Liver (tissue), 7 donors: ENCODE measurements at regions not wholly inside any gene's neighbourhood (a gene's known extent, or its start where the extent isn't known, plus 50 kb on each side); places are given as distances from the start of the nearest gene placed in this dataset.

ENCODE experiments used
- DNase-seq: peaks from one replicate; pipeline ENCODE4 v3.0.0-alpha.2; 2017; ENCODE audit warnings: low spot score
- H3K27ac ChIP-seq, 2 donors: one replicate each; pipeline ENCODE4 v1.7.0; 2013; ENCODE audit warnings: inconsistent platforms in 2 of 2, low read length in 2 of 2, control low read depth in 1 of 2, low read depth in 1 of 2, mild to moderate bottlenecking in 1 of 2
- H3K27me3 ChIP-seq, 4 donors: one replicate each; pipeline versions ENCODE4 v1.6.1 to v1.7.0; 2013; ENCODE audit warnings: low read length in 3 of 4, inconsistent platforms in 1 of 4, mild to moderate bottlenecking in 1 of 4, moderate library complexity in 1 of 4; ENCODE audit not compliant: control insufficient read depth in 4 of 4, insufficient read depth in 4 of 4
- H3K36me3 ChIP-seq, 4 donors: one replicate each; pipeline versions ENCODE4 v1.6.1 to v1.7.0; 2013; ENCODE audit warnings: low read length in 3 of 4, mild to moderate bottlenecking in 3 of 4, low read depth in 1 of 4, moderate library complexity in 1 of 4; ENCODE audit not compliant: control insufficient read depth in 4 of 4, insufficient read depth in 3 of 4
- H3K4me1 ChIP-seq, 4 donors: one replicate each; pipeline versions ENCODE4 v1.6.1 to v1.7.0; 2013; ENCODE audit warnings: low read length in 3 of 4, mild to moderate bottlenecking in 3 of 4, moderate library complexity in 1 of 4; ENCODE audit not compliant: control insufficient read depth in 4 of 4, insufficient read depth in 4 of 4
- H3K4me3 ChIP-seq, 3 donors: one replicate each; pipeline versions ENCODE4 v1.6.1 to v1.7.0; 2013; ENCODE audit warnings: low read length in 3 of 3, control low read depth in 1 of 3, low read depth in 1 of 3, mild to moderate bottlenecking in 1 of 3
- H3K9ac ChIP-seq, 2 donors: one replicate each; pipeline ENCODE4 v1.7.0; 2013; ENCODE audit warnings: low read length in 2 of 2, mild to moderate bottlenecking in 2 of 2, moderate library complexity in 2 of 2, control low read depth in 1 of 2, low read depth in 1 of 2
- H3K9me3 ChIP-seq, 4 donors: one replicate each; pipeline versions ENCODE4 v1.6.1 to v1.7.0; 2013; ENCODE audit warnings: low read length in 3 of 4; ENCODE audit not compliant: control insufficient read depth in 4 of 4
- EGR1 ChIP-seq, 2 donors: IDR thresholded peaks; 2 replicates each; pipeline ENCODE4 v1.6.1; 2016 to 2018; ENCODE audit warnings: antibody characterized with exemption in 2 of 2, low read depth in 2 of 2
- FOXA1 ChIP-seq: IDR thresholded peaks from 2 replicates; pipeline ENCODE4 v1.6.1; 2016; ENCODE audit warnings: antibody characterized with exemption
- FOXA2 ChIP-seq: IDR thresholded peaks from 2 replicates; pipeline ENCODE4 v1.6.1; 2016; ENCODE audit warnings: antibody characterized with exemption
- GABPA ChIP-seq, 2 donors: IDR thresholded peaks in 1 of 2; conservative IDR thresholded peaks in 1 of 2; 2 replicates each; pipeline ENCODE4 v1.6.1; 2016; ENCODE audit warnings: antibody characterized with exemption in 2 of 2, mild to moderate bottlenecking in 1 of 2, moderate library complexity in 1 of 2
- HNF4A ChIP-seq, 2 donors: conservative IDR thresholded peaks; 2 replicates each; pipeline ENCODE4 v1.6.1; 2016; ENCODE audit warnings: antibody characterized with exemption in 2 of 2, mild to moderate bottlenecking in 2 of 2
- HNF4G ChIP-seq: IDR thresholded peaks from 2 replicates; pipeline ENCODE4 v1.6.1; 2016; ENCODE audit warnings: antibody characterized with exemption
- JUND ChIP-seq, 2 donors: IDR thresholded peaks; 2 replicates each; pipeline ENCODE4 v1.6.1; 2016; ENCODE audit warnings: antibody characterized with exemption in 2 of 2
- NR2F2 ChIP-seq: IDR thresholded peaks from 2 replicates; pipeline ENCODE4 v1.6.1; 2016; ENCODE audit warnings: antibody characterized with exemption
- RAD21 ChIP-seq, 2 donors: IDR thresholded peaks; 2 replicates each; pipeline ENCODE4 v1.6.1; 2016; ENCODE audit warnings: antibody characterized with exemption in 2 of 2, mild to moderate bottlenecking in 2 of 2
- RXRA ChIP-seq, 2 donors: IDR thresholded peaks; 2 replicates each; pipeline ENCODE4 v1.6.1; 2017 to 2018; ENCODE audit warnings: antibody characterized with exemption in 2 of 2, mild to moderate bottlenecking in 1 of 2
- SP1 ChIP-seq: IDR thresholded peaks from 2 replicates; pipeline ENCODE4 v1.6.1; 2018; ENCODE audit warnings: antibody characterized with exemption, mild to moderate bottlenecking
- TAF1 ChIP-seq: conservative IDR thresholded peaks from 2 replicates; pipeline ENCODE4 v1.6.1; 2016; ENCODE audit warnings: antibody characterized with exemption, mild to moderate bottlenecking
- YY1 ChIP-seq: IDR thresholded peaks from 2 replicates; pipeline ENCODE4 v1.6.1; 2016; ENCODE audit warnings: antibody characterized with exemption, mild to moderate bottlenecking
- WGBS: extraction: QIAGEN DNeasy Blood & Tissue Kit; methylation state at CpG from one replicate; pipeline ENCODE4 v1.1.7; 2013; 5-methylcytosine and 5-hydroxymethylcytosine counted together
- TF ChIP-seq, protein P1 (sequence below): IDR thresholded peaks from 2 replicates; pipeline ENCODE4 v1.6.1; 2016; ENCODE audit warnings: antibody characterized with exemption
- TF ChIP-seq, protein P2 (sequence below): IDR thresholded peaks from 2 replicates; pipeline ENCODE4 v1.6.1; 2016; ENCODE audit warnings: antibody characterized with exemption
- TF ChIP-seq, protein P3 (sequence below): IDR thresholded peaks from 2 replicates; pipeline ENCODE4 v1.6.1; 2016; ENCODE audit warnings: antibody characterized with exemption
- TF ChIP-seq, protein P4 (sequence below): IDR thresholded peaks from 2 replicates; pipeline ENCODE4 v1.6.1; 2016; ENCODE audit warnings: antibody characterized with exemption, mild to moderate bottlenecking
- donor health status: healthy.
- donor health status: healthy.
- donor health status: healthy.
- donor health status: healthy.

GRCh38 chr9:2493529-2493928, 128.1 kb upstream of the VLDLR start:
- Histone ChIP-seq H3K27ac (no peak overlapping the region), H3K27me3 (no peaks in the 10 kb centered on the region), H3K9ac (no peak overlapping the region), H3K9me3 (no peaks in the 10 kb centered on the region), H3K4me3 (no peak overlapping the region), H3K4me1 (no peaks in the 10 kb centered on the region), H3K36me3 (no peaks in the 10 kb centered on the region)
- DNase-seq, result no peak
- TF ChIP-seq FOXA1 (no peak), SP1 (no peak), FOXA2 (no peak), JUND (IDR thresholded peaks at IDR 0.05) (no peak), HNF4G (no peak), TAF1 (no peak), RXRA (IDR thresholded peaks at IDR 0.05) (no peak), EGR1 (IDR thresholded peaks at IDR 0.05; ENCODE audit: low read depth in 2 of 2) (no peak), NR2F2 (no peak), YY1 (no peak), HNF4A (conservative IDR thresholded peaks at IDR 0.05) (no peak), RAD21 (IDR thresholded peaks at IDR 0.05) (no peak), GABPA (IDR thresholded peaks at IDR 0.05 in 1 of 2, conservative IDR thresholded peaks at IDR 0.05 in 1 of 2) (no peak)
- TF ChIP-seq, protein P1, sequence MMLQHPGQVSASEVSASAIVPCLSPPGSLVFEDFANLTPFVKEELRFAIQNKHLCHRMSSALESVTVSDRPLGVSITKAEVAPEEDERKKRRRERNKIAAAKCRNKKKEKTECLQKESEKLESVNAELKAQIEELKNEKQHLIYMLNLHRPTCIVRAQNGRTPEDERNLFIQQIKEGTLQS, result no peak
- TF ChIP-seq, protein P2, sequence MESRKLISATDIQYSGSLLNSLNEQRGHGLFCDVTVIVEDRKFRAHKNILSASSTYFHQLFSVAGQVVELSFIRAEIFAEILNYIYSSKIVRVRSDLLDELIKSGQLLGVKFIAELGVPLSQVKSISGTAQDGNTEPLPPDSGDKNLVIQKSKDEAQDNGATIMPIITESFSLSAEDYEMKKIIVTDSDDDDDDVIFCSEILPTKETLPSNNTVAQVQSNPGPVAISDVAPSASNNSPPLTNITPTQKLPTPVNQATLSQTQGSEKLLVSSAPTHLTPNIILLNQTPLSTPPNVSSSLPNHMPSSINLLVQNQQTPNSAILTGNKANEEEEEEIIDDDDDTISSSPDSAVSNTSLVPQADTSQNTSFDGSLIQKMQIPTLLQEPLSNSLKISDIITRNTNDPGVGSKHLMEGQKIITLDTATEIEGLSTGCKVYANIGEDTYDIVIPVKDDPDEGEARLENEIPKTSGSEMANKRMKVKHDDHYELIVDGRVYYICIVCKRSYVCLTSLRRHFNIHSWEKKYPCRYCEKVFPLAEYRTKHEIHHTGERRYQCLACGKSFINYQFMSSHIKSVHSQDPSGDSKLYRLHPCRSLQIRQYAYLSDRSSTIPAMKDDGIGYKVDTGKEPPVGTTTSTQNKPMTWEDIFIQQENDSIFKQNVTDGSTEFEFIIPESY, result no peak
- TF ChIP-seq, protein P3, sequence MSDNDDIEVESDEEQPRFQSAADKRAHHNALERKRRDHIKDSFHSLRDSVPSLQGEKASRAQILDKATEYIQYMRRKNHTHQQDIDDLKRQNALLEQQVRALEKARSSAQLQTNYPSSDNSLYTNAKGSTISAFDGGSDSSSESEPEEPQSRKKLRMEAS, result no peak
- TF ChIP-seq, protein P4, sequence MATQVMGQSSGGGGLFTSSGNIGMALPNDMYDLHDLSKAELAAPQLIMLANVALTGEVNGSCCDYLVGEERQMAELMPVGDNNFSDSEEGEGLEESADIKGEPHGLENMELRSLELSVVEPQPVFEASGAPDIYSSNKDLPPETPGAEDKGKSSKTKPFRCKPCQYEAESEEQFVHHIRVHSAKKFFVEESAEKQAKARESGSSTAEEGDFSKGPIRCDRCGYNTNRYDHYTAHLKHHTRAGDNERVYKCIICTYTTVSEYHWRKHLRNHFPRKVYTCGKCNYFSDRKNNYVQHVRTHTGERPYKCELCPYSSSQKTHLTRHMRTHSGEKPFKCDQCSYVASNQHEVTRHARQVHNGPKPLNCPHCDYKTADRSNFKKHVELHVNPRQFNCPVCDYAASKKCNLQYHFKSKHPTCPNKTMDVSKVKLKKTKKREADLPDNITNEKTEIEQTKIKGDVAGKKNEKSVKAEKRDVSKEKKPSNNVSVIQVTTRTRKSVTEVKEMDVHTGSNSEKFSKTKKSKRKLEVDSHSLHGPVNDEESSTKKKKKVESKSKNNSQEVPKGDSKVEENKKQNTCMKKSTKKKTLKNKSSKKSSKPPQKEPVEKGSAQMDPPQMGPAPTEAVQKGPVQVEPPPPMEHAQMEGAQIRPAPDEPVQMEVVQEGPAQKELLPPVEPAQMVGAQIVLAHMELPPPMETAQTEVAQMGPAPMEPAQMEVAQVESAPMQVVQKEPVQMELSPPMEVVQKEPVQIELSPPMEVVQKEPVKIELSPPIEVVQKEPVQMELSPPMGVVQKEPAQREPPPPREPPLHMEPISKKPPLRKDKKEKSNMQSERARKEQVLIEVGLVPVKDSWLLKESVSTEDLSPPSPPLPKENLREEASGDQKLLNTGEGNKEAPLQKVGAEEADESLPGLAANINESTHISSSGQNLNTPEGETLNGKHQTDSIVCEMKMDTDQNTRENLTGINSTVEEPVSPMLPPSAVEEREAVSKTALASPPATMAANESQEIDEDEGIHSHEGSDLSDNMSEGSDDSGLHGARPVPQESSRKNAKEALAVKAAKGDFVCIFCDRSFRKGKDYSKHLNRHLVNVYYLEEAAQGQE, result no peak
- 66% methylated on average over 3 of the region's 3 CpGs for WGBS

GRCh38 chr9:2494562-2494961, 127.0 kb upstream of the VLDLR start:
- Histone ChIP-seq H3K9ac (no peak overlapping the region), H3K27ac (no peak overlapping the region), H3K9me3 (no peaks in the 10 kb centered on the region), H3K4me1 (no peaks in the 10 kb centered on the region), H3K27me3 (no peaks in the 10 kb centered on the region), H3K4me3 (no peak overlapping the region), H3K36me3 (no peaks in the 10 kb centered on the region)
- DNase-seq, result no peak
- 97% methylated on average over 2 of the region's 2 CpGs for WGBS
- TF ChIP-seq EGR1 (IDR thresholded peaks at IDR 0.05; ENCODE audit: low read depth in 2 of 2) (no peak), HNF4G (no peak), JUND (IDR thresholded peaks at IDR 0.05) (no peak), HNF4A (conservative IDR thresholded peaks at IDR 0.05) (no peak), RXRA (IDR thresholded peaks at IDR 0.05) (no peak), FOXA1 (no peak), YY1 (no peak)
